ENCODE measurements at regions not wholly inside any gene's neighbourhood (a gene's known extent, or its start where the extent isn't known, plus 50 kb on each side); places are given as distances from the start of the nearest gene placed in this dataset.

- Histone ChIP-seq H3K4me1 (ENCODE audit: control insufficient read depth in 4 of 4, insufficient read depth in 4 of 4, low read length in 3 of 4) (no peaks in the 10 kb centered on the region), H3K4me3 (ENCODE audit: low read depth in 1 of 3, low read length in 3 of 3) (no peak overlapping the region), H3K27ac (ENCODE audit: low read depth in 1 of 2, low read length in 2 of 2) (no peak overlapping the region), H3K9ac (ENCODE audit: low read depth in 1 of 2, low read length in 2 of 2) (no peak overlapping the region), H3K27me3 (ENCODE audit: control insufficient read depth in 4 of 4, insufficient read depth in 4 of 4, low read length in 3 of 4) (no peaks in the 10 kb centered on the region), H3K9me3 (ENCODE audit: control insufficient read depth in 4 of 4, low read length in 3 of 4) (no peaks in the 10 kb centered on the region), H3K36me3 (ENCODE audit: control insufficient read depth in 4 of 4, insufficient read depth in 3 of 4, low read depth in 1 of 4, low read length in 3 of 4) (no peaks in the 10 kb centered on the region)
- TF ChIP-seq YY1 (IDR thresholded peaks at IDR 0.05): no peak
- TF ChIP-seq RAD21 (IDR thresholded peaks at IDR 0.05): no peak
- no peak for TF ChIP-seq TAF1 (conservative IDR thresholded peaks at IDR 0.05)
- no peak for TF ChIP-seq NR2F2 (IDR thresholded peaks at IDR 0.05)
- TF ChIP-seq ZBTB33 (IDR thresholded peaks at IDR 0.05): no peak
- TF ChIP-seq FOXA1 (IDR thresholded peaks at IDR 0.05): no peak
- TF ChIP-seq HNF4A (conservative IDR thresholded peaks at IDR 0.05): no peak
- no peak for TF ChIP-seq JUND (IDR thresholded peaks at IDR 0.05)
- TF ChIP-seq MAX (IDR thresholded peaks at IDR 0.05): no peak
- no peak for TF ChIP-seq HNF4G (IDR thresholded peaks at IDR 0.05)
- TF ChIP-seq EGR1 (IDR thresholded peaks at IDR 0.05; ENCODE audit: low read depth in 2 of 2): no peak
- no peak for TF ChIP-seq ATF3 (IDR thresholded peaks at IDR 0.05)
- no peak for TF ChIP-seq REST (IDR thresholded peaks at IDR 0.05)
- no peak for TF ChIP-seq SP1 (IDR thresholded peaks at IDR 0.05)
- DNase-seq (ENCODE audit: low spot score): no peak
These were observed 1593.2 kb downstream of the C4orf33 start for GRCh38 chr4:130689181-130689580.

GRCh38 chr4:130698251-130698650 lies 1602.3 kb downstream of the C4orf33 start:
- Histone ChIP-seq H3K9ac (ENCODE audit: low read depth in 1 of 2, low read length in 2 of 2) (no peak overlapping the region), H3K4me1 (ENCODE audit: control insufficient read depth in 4 of 4, insufficient read depth in 4 of 4, low read length in 3 of 4) (no peaks in the 10 kb centered on the region), H3K36me3 (ENCODE audit: control insufficient read depth in 4 of 4, insufficient read depth in 3 of 4, low read depth in 1 of 4, low read length in 3 of 4) (no peaks in the 10 kb centered on the region), H3K9me3 (ENCODE audit: control insufficient read depth in 4 of 4, low read length in 3 of 4) (no peaks in the 10 kb centered on the region), H3K4me3 (ENCODE audit: low read depth in 1 of 3, low read length in 3 of 3) (no peak overlapping the region), H3K27me3 (ENCODE audit: control insufficient read depth in 4 of 4, insufficient read depth in 4 of 4, low read length in 3 of 4) (no peaks in the 10 kb centered on the region), H3K27ac (ENCODE audit: low read depth in 1 of 2, low read length in 2 of 2) (no peak overlapping the region)
- 87% methylated on average over 2 of the region's 2 CpGs for WGBS
- no peak for DNase-seq (ENCODE audit: low spot score)
- TF ChIP-seq SP1 (IDR thresholded peaks at IDR 0.05) (no peak), YY1 (IDR thresholded peaks at IDR 0.05) (no peak), FOXA2 (IDR thresholded peaks at IDR 0.05) (no peak), HNF4A (conservative IDR thresholded peaks at IDR 0.05) (no peak), RXRA (IDR thresholded peaks at IDR 0.05) (no peak), GABPA (IDR thresholded peaks at IDR 0.05 in 1 of 2, conservative IDR thresholded peaks at IDR 0.05 in 1 of 2) (no peak), NR2F2 (IDR thresholded peaks at IDR 0.05) (no peak), EGR1 (IDR thresholded peaks at IDR 0.05; ENCODE audit: low read depth in 2 of 2) (no peak), FOXA1 (IDR thresholded peaks at IDR 0.05) (no peak), RAD21 (IDR thresholded peaks at IDR 0.05) (no peak), CTCF (IDR thresholded peaks at IDR 0.05; ENCODE audit: low read depth, low read length, missing input control) (no peak), MAX (IDR thresholded peaks at IDR 0.05) (no peak), REST (IDR thresholded peaks at IDR 0.05) (no peak), TAF1 (conservative IDR thresholded peaks at IDR 0.05) (no peak), ZBTB33 (IDR thresholded peaks at IDR 0.05) (no peak)
